ENCODE measurements at regions not wholly inside any gene's neighbourhood (a gene's known extent, or its start where the extent isn't known, plus 50 kb on each side); places are given as distances from the start of the nearest gene placed in this dataset.

GRCh38 chr2:215769246-215769645, 244.1 kb downstream of the MREG start:
- TF ChIP-seq CTCF (IDR thresholded peaks at IDR 0.05) (no peak), POLR2A (IDR thresholded peaks at IDR 0.05) (no peak)
